GM13977 (cell line): ENCODE measurements at regions not wholly inside any gene's neighbourhood (a gene's known extent, or its start where the extent isn't known, plus 50 kb on each side); places are given as distances from the start of the nearest gene placed in this dataset.

Experiments
- DNase-seq: peaks from one replicate; pipeline ENCODE4 v3.0.0; 2012; ENCODE audit warnings: low spot score
- in situ Hi-C: fragments of 300-500 bp; cut with MboI; formaldehyde crosslinking; loops from one replicate; pipeline ENCODE4 v1.12.0; 2022; ENCODE audit warnings: low sequenced_read_pairs, low pct_unique_long_range_greater_than_20kb, mixed read lengths, inconsistent platforms; ENCODE audit not compliant: unreplicated experiment
- TF ChIP-seq, protein P1 (sequence below): IDR thresholded peaks from 2 replicates; pipeline ENCODE4 v1.5.1; 2012; ENCODE audit warnings: mild to moderate bottlenecking, control low read depth; ENCODE audit not compliant: insufficient read depth; ENCODE audit errors: extremely low read depth, missing control alignments

DNA sequence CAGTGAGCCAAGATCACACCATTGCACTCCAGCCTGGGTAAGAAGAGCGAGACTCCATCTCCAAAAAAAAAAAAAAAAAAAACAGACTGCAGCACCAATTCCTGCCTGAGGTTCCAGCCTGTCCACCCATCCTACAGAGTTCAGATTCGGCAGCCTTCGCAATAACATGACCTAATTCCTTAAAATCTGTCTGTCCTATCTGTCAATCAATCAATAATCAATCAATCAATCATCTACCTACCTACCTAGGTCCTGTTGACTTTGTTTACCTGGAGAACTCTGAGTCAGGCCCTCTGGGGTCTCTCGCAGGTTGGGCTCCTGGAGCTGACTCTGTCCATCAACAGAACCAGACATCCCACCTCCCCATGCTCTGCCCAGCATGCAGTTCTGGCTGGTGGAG, 236.7 kb downstream of the ENGASE start:
- TF ChIP-seq, protein P1, sequence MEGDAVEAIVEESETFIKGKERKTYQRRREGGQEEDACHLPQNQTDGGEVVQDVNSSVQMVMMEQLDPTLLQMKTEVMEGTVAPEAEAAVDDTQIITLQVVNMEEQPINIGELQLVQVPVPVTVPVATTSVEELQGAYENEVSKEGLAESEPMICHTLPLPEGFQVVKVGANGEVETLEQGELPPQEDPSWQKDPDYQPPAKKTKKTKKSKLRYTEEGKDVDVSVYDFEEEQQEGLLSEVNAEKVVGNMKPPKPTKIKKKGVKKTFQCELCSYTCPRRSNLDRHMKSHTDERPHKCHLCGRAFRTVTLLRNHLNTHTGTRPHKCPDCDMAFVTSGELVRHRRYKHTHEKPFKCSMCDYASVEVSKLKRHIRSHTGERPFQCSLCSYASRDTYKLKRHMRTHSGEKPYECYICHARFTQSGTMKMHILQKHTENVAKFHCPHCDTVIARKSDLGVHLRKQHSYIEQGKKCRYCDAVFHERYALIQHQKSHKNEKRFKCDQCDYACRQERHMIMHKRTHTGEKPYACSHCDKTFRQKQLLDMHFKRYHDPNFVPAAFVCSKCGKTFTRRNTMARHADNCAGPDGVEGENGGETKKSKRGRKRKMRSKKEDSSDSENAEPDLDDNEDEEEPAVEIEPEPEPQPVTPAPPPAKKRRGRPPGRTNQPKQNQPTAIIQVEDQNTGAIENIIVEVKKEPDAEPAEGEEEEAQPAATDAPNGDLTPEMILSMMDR = no peak
- in situ Hi-C loops = no loop called here
- no peak for DNase-seq

DNA sequence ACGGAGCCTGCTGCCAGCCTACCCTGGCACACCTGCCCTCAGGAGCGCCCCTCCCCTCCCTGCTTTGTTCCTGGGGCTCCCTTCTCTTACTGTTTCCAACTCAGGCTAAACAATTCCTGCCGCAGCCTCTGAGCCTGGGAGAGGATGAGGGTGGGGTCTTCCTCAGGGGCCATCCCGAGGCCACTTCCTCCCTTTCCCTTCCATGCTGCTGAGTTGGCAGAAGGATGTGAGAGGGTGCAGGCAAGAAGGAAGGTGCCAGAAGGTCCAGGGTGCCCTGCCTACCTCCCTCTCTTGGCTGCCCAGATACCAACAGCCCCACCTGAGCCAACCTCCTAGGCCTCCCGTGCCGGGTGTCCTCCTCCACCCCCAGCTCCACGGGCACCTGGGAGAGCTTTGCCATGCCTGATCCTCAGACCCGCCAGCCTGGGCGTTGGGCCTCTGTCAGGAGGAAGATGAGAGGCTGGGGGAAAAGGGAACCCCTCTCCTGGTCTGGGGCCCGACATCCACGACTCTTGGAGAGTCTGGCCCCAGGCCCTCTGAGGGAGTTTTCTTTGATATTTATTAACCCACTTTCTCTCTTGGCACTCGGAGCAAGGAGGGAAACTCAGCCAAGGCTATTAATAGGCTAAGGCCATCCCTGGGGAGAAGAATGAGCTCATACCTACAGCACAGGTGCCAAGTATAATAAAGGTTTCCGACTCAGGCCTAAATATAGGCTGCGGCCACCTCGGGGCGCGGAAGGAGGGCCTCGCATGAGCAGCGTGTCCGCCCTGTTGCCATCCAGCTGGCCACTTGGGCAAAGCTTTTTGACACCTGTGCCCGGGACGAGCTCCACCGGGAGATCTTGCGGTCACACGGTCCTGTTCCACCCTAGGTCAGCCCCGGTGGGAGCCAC, 232.0 kb downstream of the ENGASE start:
- in situ Hi-C loops = no loop called here
- no peak for DNase-seq

DNA sequence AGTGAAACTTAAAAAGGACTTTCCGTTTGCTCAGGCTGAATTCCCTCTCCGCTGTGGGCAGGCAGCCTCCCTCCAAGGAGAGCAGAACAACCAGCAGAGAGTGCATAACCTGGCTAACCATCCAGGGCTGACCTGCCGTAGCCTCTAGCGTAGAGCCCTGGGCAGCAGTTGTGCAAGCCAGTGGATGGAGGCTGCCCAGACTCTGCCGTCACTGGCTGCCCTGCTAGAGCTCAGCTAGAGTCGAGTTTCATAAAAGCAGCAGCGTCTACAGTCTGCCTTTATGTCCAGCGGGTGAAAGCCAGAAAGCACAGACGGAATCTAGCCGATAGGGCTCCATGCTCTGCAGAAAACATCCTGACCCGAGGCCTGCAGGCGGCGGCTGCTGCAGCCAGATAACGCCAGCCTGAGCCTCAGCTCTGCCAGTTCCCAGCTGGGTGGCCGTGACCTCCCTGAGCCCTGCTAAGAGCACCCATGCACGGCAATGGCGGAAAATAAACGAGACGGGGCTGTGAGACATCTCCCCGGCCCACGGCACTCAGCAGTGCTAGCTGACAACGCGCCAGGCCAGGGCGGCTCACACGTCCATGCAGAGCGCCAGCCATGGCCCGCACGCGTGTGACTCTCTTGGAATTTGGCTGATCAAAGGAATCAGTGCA, 231.3 kb downstream of the ENGASE start:
- no peak for DNase-seq
- in situ Hi-C loops = no loop called here
- TF ChIP-seq, protein P1 = no peak

More for the DNA sequence above, 232.0 kb downstream of the ENGASE start:
- TF ChIP-seq, protein P1 = no peak

DNA sequence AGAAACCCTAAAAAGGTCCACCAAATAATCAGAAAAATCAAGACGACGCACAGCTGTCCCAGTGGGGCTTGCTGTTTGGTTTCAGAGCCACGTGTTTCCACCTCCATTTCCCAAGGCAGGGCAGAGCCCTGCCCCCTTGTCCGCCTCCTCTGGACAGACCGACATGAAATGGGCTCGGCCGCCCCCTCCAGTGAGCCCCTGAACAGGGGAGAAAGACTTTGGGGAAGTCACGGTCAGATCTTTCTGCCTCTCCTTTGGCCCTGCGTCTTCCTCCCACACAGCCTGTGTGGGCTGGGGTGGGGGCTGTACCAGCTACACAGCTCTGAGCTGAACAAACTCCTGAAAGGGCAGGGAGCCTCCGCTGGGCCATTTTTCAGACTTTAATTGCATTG, 230.7 kb downstream of the ENGASE start:
- in situ Hi-C loops = no loop called here
- TF ChIP-seq, protein P1 = no peak
- no peak for DNase-seq

DNA sequence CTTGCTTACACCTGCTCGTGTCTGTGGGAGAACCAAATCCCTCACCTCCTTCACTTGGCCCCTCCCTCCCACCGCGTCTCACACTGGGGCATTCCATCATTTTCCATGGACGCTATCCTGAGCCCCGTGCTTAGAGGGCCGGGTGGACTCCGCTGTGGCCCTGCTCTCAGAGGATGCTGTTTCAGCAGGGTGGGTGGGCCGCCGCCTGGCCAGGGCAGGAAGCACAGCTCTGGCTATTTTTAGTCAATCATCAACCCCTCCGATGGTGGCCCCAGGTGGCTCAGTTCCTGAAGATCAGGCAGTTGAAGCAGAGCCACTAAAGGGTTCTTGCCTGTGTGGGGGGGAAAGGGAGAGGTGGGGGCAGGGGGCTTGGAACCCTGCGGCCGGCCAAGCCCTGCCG, 230.3 kb downstream of the ENGASE start:
- in situ Hi-C loops = no loop called here
- TF ChIP-seq, protein P1 = no peak
- DNase-seq = no peak

DNA sequence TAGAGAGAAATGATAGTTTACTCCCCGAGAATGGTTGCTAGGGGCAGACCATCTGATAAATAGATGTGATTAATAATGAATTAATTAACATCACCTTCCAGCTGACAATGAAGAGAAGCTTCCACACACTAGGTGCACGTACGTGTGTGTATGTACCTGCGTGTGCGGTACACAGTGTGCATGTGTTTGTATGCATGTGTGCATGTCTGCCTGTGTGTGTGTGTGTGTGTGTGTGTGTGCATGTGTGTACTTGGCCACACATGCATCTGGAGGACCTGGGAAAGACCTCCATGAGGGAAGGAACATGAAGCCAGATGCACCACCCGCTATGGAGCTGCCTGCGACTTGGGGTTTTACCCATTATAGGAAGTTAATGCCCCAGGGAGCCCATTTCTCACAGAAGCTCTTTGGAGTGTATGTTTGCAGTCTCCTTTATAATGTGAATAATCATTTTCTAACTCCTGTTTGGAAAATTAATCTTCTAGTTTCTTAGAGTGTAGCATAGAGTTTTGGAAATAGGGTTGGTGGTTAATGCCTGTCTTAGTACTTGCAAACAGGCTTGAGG, 229.1 kb downstream of the ENGASE start:
- in situ Hi-C loops = no loop called here
- TF ChIP-seq, protein P1 = no peak
- no peak for DNase-seq
